ENCODE measurements at regions not wholly inside any gene's neighbourhood (a gene's known extent, or its start where the extent isn't known, plus 50 kb on each side); places are given as distances from the start of the nearest gene placed in this dataset.

- DNase-seq, result no peak
Measured at GRCh38 chr16:86919578-86920305, 341.4 kb downstream of the FOXL1 start.

- no peak for DNase-seq
Measured at GRCh38 chr16:86921289-86921688, 342.9 kb downstream of the FOXL1 start.

GRCh38 chr16:86922311-86922710 is 344.0 kb downstream of the FOXL1 start:
- DNase-seq, result no peak

DNA sequence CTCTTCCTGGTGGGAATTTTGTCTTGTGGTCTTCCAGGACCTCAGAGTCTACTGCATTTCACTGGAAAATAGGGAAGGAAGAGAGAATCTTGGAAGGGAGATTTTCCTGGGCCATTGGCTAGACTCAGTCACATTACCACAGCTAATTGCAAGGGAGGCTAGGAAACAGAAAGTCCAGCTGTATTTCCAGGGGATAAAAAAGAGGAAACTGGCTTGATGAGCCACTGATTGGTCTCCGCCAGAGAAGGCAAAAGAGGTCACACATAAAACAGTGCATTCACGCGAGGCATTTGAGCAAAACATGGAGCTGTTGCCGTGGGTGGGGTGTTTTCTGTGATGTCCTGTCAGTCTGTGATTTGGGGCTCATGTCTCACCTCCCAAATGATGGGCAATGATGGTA is 345.3 kb downstream of the FOXL1 start:
- DNase-seq, result no peak

GRCh38 chr16:86924537-86924936 is 346.2 kb downstream of the FOXL1 start:
- DNase-seq, result no peak

DNA sequence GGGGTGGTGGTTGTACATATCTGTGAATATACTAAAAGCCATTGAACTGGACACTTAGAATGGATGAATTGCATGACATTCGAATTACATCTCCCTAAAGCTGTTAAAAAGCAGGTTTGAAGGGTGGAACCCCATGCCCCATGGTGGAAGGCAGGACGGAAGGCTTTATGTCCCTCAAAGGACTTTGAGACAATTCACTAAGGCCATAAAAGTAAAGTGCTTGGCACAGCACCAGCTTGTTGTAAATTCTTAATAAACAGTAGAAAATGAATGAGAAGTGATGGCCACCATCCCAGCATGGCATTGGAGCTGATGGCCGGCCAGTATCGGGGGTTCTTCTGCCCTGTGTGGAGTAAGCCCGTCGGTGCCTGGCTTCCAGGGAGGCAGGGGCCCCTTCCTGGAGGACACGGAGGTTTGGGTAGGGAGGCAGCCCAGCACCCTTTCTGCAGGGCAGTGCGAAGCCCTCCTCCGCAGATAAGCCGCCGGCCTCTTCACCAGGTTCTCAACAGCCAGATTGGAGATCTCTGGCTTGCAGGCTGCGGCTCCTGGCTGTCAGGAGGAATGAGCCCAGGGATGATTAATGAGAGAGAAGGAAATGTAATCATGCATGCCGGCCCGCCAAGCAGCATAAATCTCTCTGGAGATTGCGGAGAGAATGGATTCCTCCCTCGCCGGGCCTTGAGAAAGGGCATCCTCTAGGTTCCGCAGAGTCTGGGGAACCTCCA is 346.9 kb downstream of the FOXL1 start:
- no peak for DNase-seq

GRCh38 chr16:86926181-86927094 is 348.1 kb downstream of the FOXL1 start:
- no peak for DNase-seq

DNA sequence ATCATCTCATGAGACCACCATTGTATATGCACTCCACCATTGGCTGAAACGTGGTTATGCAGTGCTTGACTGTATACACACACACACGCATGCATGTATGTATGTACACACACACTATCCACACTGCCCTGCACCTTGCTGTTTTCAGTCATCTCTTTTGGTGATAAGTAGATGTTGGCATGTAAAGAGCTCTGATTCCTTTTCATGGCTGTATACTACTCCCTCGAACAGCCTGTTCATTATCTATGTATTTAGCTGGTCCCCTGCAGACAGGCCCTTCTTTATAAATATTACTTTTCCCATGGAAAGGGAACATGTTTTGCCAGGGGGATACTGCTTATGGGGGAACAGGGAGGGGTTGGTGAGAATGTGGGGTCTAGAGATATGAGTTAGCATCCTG is 349.4 kb downstream of the FOXL1 start:
- DNase-seq, result no peak

- DNase-seq, result no peak
Measured at GRCh38 chr16:86928523-86929011, 350.2 kb downstream of the FOXL1 start.

GRCh38 chr16:86929057-86929871 is 350.9 kb downstream of the FOXL1 start:
- DNase-seq, result no peak

DNA sequence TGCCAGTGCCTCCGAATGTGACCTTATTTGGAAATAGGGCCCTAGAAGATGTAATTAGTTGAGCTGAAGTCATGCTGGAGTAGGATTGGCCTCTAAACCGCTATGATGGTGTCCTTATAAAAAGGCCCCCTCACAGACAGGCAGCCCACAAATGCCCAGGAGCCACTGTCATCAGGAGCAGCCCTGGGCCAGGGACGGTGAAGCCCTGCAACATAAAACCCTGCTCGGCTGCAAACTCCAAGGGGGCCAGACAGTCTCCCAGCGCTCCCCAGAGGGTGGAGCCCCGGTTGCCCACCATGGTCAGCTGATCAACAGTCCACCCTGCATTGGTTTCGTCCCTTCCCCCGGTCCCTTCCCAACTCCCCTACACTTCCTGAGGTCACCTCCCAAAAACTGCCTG is 351.7 kb downstream of the FOXL1 start:
- DNase-seq, result no peak

DNA sequence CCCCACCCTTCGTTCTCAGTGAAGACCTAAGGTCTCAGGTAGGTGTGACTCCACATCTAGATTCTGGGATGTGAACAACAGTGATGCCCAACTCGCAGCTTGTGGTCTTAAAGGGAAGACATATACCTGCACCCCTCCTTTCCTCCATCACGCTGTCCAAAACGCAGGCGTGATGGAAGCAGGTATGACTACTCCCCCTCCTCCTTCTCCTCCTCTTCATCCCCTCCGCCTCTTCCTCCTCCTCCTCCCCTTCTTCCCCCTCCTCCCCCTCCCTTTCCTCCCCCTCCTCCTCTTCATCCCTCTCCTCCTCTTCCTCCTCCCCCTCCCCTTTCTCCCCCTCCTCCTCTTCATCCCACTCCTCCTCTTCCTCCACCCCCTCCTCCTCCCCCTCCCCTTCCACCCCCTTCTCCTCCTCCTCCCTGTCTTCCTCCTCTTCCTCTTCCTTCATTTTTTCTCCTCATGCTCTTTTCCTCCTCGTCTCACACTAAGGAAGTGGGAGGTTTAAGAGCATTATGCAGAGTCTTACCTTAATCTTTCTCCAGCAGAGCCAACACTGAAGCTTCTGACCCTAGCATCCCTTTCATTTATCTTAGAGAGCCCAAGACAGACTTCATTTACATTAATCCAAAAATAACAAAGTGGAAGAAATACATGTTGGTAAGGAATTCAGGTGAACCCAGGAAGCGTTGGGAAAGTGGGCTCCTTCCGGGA is 352.5 kb downstream of the FOXL1 start:
- no peak for DNase-seq

DNA sequence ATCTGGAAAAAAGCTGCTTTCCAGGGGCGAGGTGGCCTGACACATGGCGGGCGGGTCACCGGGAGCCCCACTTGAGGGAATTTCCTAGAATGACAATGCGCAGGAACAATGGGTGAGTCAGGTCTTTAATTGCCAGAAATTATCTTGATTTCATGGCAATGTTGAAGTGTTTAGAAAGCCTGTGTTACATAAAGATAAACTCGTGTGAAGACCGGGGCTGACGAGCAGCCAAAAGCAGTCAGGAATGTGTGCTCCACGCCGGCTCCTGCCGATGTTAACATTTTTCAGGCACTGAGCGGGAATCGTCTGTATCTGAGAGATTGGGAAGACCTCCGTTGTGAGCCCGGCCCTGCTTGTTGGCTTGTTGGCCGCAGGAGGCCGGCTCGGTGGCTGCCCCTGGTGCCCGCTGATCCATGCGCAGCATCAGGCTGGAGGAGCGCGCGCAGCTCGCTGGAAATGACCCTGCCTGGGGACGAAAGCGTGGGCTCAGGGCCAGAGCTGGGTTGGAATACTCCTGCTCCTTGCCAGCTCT is 353.1 kb downstream of the FOXL1 start:
- no peak for DNase-seq

- DNase-seq, result no peak
Measured at GRCh38 chr16:86932130-86932982, 354.0 kb downstream of the FOXL1 start.

GRCh38 chr16:86934581-86935375 is 356.4 kb downstream of the FOXL1 start:
- no peak for DNase-seq

DNA sequence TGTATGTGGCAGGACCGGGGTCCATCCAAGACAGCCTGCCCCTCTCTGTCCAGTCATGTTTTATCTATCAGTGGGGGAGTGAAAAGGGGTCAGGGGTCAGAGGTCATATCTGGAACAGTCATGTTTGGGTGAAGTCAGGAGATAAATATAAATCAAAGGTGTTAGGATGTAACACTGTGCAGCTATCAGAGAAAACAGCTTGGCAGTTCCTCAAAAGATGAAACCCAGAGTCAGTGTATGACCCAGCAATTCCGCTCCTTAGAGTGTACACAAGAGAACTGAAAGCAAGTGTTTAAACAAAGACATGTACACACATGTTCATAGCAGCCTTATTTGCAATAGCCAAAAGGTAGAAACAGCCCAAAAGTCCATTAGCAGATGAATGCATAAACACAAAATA is 361.3 kb downstream of the FOXL1 start:
- no peak for DNase-seq

- DNase-seq, result no peak
Measured at GRCh38 chr16:86941731-86942130, 363.4 kb downstream of the FOXL1 start.

GRCh38 chr16:86942151-86943051 is 364.1 kb downstream of the FOXL1 start:
- DNase-seq, result no peak
